AG04449 (cell line): ENCODE measurements at regions not wholly inside any gene's neighbourhood (a gene's known extent, or its start where the extent isn't known, plus 50 kb on each side); places are given as distances from the start of the nearest gene placed in this dataset.
"Not testable (repeated sequence)": the region's sequence is repeated elsewhere in the genome, so short reads cannot be mapped to it uniquely, and the experiment has no call there.

Experiments used
- CTCF ChIA-PET: fragments of 350-600 bp; formaldehyde crosslinking; extraction: SDS; loops from one replicate; lab custom pipeline; 2021; ENCODE audit warnings: antibody characterized with exemption; lab: Yijun Ruan, JAX
- POLR2A ChIA-PET: fragments of 400-600, 350-600 bp; formaldehyde crosslinking; extraction: SDS; loops from one replicate; lab custom pipeline; 2020; ENCODE audit warnings: antibody characterized with exemption, inconsistent platforms; lab: Yijun Ruan, JAX
- DNase-seq: peaks from one replicate; pipeline ENCODE4 v3.0.0-alpha.2; 2010; ENCODE audit warnings: low read depth, low spot score
- H3K4me3 ChIP-seq: 2 replicates; pipeline ENCODE4 v1.5.1; 2011; ENCODE audit warnings: low read depth, mild to moderate bottlenecking, control low read depth, low read length
- TF ChIP-seq, protein P1 (sequence below): IDR thresholded peaks from one replicate; pipeline ENCODE4 v1.5.1; 2011; ENCODE audit warnings: mild to moderate bottlenecking, moderate library complexity, low read length, control low read depth, inconsistent platforms; ENCODE audit not compliant: insufficient read depth; ENCODE audit errors: missing control alignments

DNA sequence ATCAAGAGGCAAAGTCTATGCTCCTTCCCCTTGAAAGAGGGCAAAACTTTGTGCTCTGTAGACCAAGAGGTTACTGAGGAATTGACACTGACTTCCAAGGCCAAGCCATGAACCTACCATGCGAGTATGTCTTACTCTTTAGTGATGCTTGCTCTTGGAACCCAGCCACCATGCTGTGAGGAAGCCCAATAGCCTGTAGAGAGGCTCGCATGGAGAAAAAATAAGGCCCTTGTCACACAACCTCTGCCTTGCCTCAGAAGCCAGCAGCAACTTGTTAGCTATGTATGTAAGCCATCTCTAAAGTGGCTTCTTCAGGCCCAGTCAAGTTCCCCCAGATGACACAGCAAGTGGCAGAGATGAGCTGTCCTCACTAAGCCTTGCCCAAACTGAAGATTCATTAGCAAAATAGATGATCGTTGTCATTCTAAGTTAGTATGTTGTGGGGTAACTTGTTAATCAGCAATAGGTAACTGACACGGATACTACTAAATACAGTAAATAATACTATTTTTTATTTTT is 66.1 kb upstream of the RGPD5 start:
- TF ChIP-seq, protein P1, sequence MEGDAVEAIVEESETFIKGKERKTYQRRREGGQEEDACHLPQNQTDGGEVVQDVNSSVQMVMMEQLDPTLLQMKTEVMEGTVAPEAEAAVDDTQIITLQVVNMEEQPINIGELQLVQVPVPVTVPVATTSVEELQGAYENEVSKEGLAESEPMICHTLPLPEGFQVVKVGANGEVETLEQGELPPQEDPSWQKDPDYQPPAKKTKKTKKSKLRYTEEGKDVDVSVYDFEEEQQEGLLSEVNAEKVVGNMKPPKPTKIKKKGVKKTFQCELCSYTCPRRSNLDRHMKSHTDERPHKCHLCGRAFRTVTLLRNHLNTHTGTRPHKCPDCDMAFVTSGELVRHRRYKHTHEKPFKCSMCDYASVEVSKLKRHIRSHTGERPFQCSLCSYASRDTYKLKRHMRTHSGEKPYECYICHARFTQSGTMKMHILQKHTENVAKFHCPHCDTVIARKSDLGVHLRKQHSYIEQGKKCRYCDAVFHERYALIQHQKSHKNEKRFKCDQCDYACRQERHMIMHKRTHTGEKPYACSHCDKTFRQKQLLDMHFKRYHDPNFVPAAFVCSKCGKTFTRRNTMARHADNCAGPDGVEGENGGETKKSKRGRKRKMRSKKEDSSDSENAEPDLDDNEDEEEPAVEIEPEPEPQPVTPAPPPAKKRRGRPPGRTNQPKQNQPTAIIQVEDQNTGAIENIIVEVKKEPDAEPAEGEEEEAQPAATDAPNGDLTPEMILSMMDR = no peak
- no peak overlapping the region for H3K4me3 ChIP-seq
- POLR2A ChIA-PET = no interaction called here
- CTCF ChIA-PET = interaction anchor here (20.1 kb wide), 1 partner anchor 183 kb away, joined by 308 read pairs; no protein-coding TSS in a partner anchor
- DNase-seq = no peak

DNA sequence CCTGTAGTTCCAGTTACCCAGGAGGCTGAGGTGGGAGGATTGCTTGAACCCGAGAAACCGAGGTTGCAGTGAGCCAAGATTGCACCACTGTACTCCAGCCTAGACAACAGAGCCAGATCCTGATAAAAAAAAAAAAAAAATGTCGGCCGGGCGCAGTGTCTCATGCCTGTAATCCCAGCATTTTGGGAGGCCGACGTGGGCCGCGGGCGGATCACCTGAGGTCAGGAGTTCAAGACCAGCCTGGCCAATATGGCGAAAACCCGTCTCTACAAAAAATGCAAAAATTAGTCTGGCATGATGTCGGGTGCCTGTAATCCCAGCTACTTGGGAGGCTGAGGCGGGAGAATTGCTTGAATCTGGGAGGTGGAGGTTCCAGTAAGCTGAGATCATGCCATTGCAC is 60.4 kb upstream of the RGPD5 start:
- DNase-seq, H3K4me3 ChIP-seq, POLR2A ChIA-PET: not testable (repeated sequence)
- CTCF ChIA-PET = interaction anchor here (0.8 to 20.1 kb wide), 2 partner anchors 11 to 189 kb away, joined by 3 to 308 read pairs; no protein-coding TSS in a partner anchor

DNA sequence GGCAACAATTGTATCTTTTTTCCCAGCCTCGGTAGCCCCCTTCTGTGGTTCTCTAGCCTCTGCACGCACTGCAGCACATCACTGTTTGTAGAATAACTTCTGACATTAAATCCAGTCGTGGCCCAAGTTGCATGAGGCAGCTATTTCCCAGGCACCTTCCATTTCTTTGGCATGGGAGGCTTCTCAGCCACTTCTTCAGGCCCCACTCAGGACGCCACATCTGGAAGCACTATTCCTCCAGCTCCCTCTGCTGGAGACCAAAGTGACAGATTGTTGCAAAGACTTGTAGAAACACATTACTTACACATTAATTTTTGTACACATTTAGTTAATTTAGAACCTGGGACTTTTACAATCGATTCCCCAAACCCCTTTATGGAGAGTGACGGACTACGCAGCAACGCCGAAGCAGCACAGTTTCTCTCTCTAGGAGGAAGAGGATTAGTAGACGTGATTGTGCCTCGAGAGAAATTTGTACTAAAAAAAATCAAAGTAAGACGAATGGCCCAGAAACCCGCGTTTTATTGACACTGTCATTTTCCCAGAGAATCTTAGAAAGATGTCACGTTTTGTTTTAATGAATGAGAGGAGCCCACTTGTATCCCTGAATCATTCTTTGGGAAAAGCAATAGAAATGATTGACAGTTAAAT is 57.8 kb upstream of the RGPD5 start:
- ChIA-PET POLR2A (no interaction called here), CTCF (interaction anchor here (0.7 to 20.1 kb wide), 22 partner anchors 15 to 821 kb away, joined by 3 to 308 read pairs (median 3); partner anchors contain the start of gene SOWAHC)
- DNase-seq = peak; percentile 12
- TF ChIP-seq, protein P1 = peak; percentile 59
- no peak overlapping the region for H3K4me3 ChIP-seq
